Transverse colon (tissue), 4 donors: ENCODE measurements at regions not wholly inside any gene's neighbourhood (a gene's known extent, or its start where the extent isn't known, plus 50 kb on each side); places are given as distances from the start of the nearest gene placed in this dataset.
"Not testable (repeated sequence)": the region's sequence is repeated elsewhere in the genome, so short reads cannot be mapped to it uniquely, and the experiment has no call there.

ENCODE experiments used
- CTCF ChIP-seq, 5 experiments: fragments of 200-600 bp in 3 of 5; fragments of 450-650 bp in 2 of 5; sonication (generic) in 3 of 5; IDR thresholded peaks; 1 replicate in 2 of 5; 2 replicates in 3 of 5; pipeline ENCODE4 v1.5.1; 2016 to 2017; ENCODE audit warnings: antibody characterized with exemption in 5 of 5, inconsistent platforms in 3 of 5, mild to moderate bottlenecking in 2 of 5, moderate library complexity in 1 of 5
- POLR2AphosphoS5 ChIP-seq, 3 donors: sonication (generic); formaldehyde crosslinking; IDR thresholded peaks; one replicate each; pipeline ENCODE4 v1.6.1; 2016; ENCODE audit warnings: antibody characterized with exemption in 3 of 3

- not testable (repeated sequence) for TF ChIP-seq CTCF, POLR2AphosphoS5 (IDR thresholded peaks at IDR 0.05)
Measured at GRCh38 chr2:90170978-90171377, 1479.5 kb downstream of the RPIA start.
